ENCODE measurements at regions not wholly inside any gene's neighbourhood (a gene's known extent, or its start where the extent isn't known, plus 50 kb on each side); places are given as distances from the start of the nearest gene placed in this dataset.

GRCh38 chr14:25220514-25220913 lies 170.6 kb upstream of the STXBP6 start:
- Histone ChIP-seq H3K36me3 (no peaks in the 10 kb centered on the region), H3K9me3 (no peaks in the 10 kb centered on the region), H3K4me3 (no peak overlapping the region), H3K27ac (no peak overlapping the region), H3K4me1 (ENCODE audit: control insufficient read depth in 1 of 2, low read depth in 2 of 2) (no peaks in the 10 kb centered on the region), H3K27me3 (replicated peaks; ENCODE audit: insufficient read depth) (no peaks in the 10 kb centered on the region)
- no peak for TF ChIP-seq CTCF (IDR thresholded peaks at IDR 0.05)
- DNase-seq (ENCODE audit: low spot score) (no peak), ATAC-seq (ENCODE audit: insufficient number of reproducible peaks, low FRiP score, low read depth) (no peak)

- no peak overlapping the region for H3K27ac ChIP-seq
- H3K27me3 ChIP-seq (replicated peaks; ENCODE audit: insufficient read depth) = no peaks in the 10 kb centered on the region
- H3K4me1 ChIP-seq (ENCODE audit: control insufficient read depth in 1 of 2, low read depth in 2 of 2) = no peaks in the 10 kb centered on the region
- no peaks in the 10 kb centered on the region for H3K9me3 ChIP-seq
- no peak for TF ChIP-seq CTCF (IDR thresholded peaks at IDR 0.05)
- DNase-seq (ENCODE audit: low spot score) (no peak), ATAC-seq (ENCODE audit: insufficient number of reproducible peaks, low FRiP score, low read depth) (no peak)
- H3K36me3 ChIP-seq = no peaks in the 10 kb centered on the region
- H3K4me3 ChIP-seq = no peak overlapping the region
Observed at GRCh38 chr14:25215607-25216006, 165.7 kb upstream of the STXBP6 start.

- no peak for TF ChIP-seq CTCF (IDR thresholded peaks at IDR 0.05)
- H3K27ac ChIP-seq = no peak overlapping the region
- no peak for ATAC-seq (ENCODE audit: insufficient number of reproducible peaks, low FRiP score, low read depth)
- H3K4me3 ChIP-seq = no peak overlapping the region
- no peaks in the 10 kb centered on the region for H3K27me3 ChIP-seq (replicated peaks; ENCODE audit: insufficient read depth)
- no peaks in the 10 kb centered on the region for H3K36me3 ChIP-seq
- H3K4me1 ChIP-seq (ENCODE audit: control insufficient read depth in 1 of 2, low read depth in 2 of 2) = no peaks in the 10 kb centered on the region
- no peaks in the 10 kb centered on the region for H3K9me3 ChIP-seq
- no peak for DNase-seq (ENCODE audit: low spot score)
Observed at GRCh38 chr14:25197885-25198284, 147.9 kb upstream of the STXBP6 start.

- DNase-seq (ENCODE audit: low spot score) (no peak), ATAC-seq (ENCODE audit: insufficient number of reproducible peaks, low FRiP score, low read depth) (no peak)
- Histone ChIP-seq H3K36me3 (no peaks in the 10 kb centered on the region), H3K9me3 (no peaks in the 10 kb centered on the region), H3K4me3 (no peak overlapping the region), H3K4me1 (ENCODE audit: control insufficient read depth in 1 of 2, low read depth in 2 of 2) (no peaks in the 10 kb centered on the region), H3K27me3 (replicated peaks; ENCODE audit: insufficient read depth) (no peaks in the 10 kb centered on the region), H3K27ac (no peak overlapping the region)
- TF ChIP-seq CTCF (IDR thresholded peaks at IDR 0.05) = no peak
Observed at GRCh38 chr14:25180221-25180620, 130.3 kb upstream of the STXBP6 start.

- no peak for ATAC-seq (ENCODE audit: insufficient number of reproducible peaks, low FRiP score, low read depth)
- Histone ChIP-seq H3K4me3 (no peak overlapping the region), H3K9me3 (no peaks in the 10 kb centered on the region), H3K27me3 (replicated peaks; ENCODE audit: insufficient read depth) (no peaks in the 10 kb centered on the region), H3K36me3 (no peaks in the 10 kb centered on the region), H3K27ac (no peak overlapping the region), H3K4me1 (ENCODE audit: control insufficient read depth in 1 of 2, low read depth in 2 of 2) (no peaks in the 10 kb centered on the region)
- no peak for DNase-seq (ENCODE audit: low spot score)
- no peak for TF ChIP-seq CTCF (IDR thresholded peaks at IDR 0.05)
Observed at GRCh38 chr14:25178255-25178654, 128.3 kb upstream of the STXBP6 start.

Data from thoracic aorta (tissue), 2 donors.